ENCODE measurements at regions not wholly inside any gene's neighbourhood (a gene's known extent, or its start where the extent isn't known, plus 50 kb on each side); places are given as distances from the start of the nearest gene placed in this dataset.

GRCh38 chr6:22023937-22024336 lies 272.9 kb downstream of the PRL start:
- TF ChIP-seq CTCF (optimal IDR thresholded peaks at IDR 0.05 in 1 of 3, IDR thresholded peaks at IDR 0.05 in 1 of 3, conservative IDR thresholded peaks at IDR 0.05 in 1 of 3; ENCODE audit: extremely low read depth in 1 of 3, insufficient read depth in 2 of 3, low read length in 3 of 3) (no peak), EZH2 (IDR thresholded peaks at IDR 0.05; ENCODE audit: low read length) (no peak)

Data from keratinocyte (primary cell).